Thyroid gland (tissue), 4 donors: ENCODE measurements at regions not wholly inside any gene's neighbourhood (a gene's known extent, or its start where the extent isn't known, plus 50 kb on each side); places are given as distances from the start of the nearest gene placed in this dataset.

Experiments
- CTCF ChIP-seq, 6 experiments: fragments of 200-600 bp in 3 of 6; fragments of 450-650 bp in 3 of 6; sonication (generic) in 3 of 6; IDR thresholded peaks; one replicate each; pipeline ENCODE4 v1.5.1; 2016 to 2019; ENCODE audit warnings: antibody characterized with exemption in 6 of 6, mild to moderate bottlenecking in 2 of 6, inconsistent platforms in 1 of 6, moderate library complexity in 1 of 6
- POLR2A ChIP-seq, 2 donors: fragments of 450-650 bp; IDR thresholded peaks; one replicate each; pipeline ENCODE4 v1.6.1; 2017; ENCODE audit warnings: antibody characterized with exemption in 2 of 2, mild to moderate bottlenecking in 2 of 2, moderate library complexity in 1 of 2

GRCh38 chr9:73611032-73611431 lies 459.4 kb downstream of the ANXA1 start:
- no peak for TF ChIP-seq CTCF (IDR thresholded peaks at IDR 0.05)
- no peak for TF ChIP-seq POLR2A (IDR thresholded peaks at IDR 0.05)
